GM19328 (cell line): ENCODE measurements at regions not wholly inside any gene's neighbourhood (a gene's known extent, or its start where the extent isn't known, plus 50 kb on each side); places are given as distances from the start of the nearest gene placed in this dataset.

ENCODE experiments used
- ATAC-seq: cut with Tn5 transposase; IDR thresholded peaks from one replicate; pipeline ENCODE4 v1.9.1; 2021; ENCODE audit warnings: mild to moderate bottlenecking, moderate library complexity; ENCODE audit not compliant: unreplicated experiment

DNA sequence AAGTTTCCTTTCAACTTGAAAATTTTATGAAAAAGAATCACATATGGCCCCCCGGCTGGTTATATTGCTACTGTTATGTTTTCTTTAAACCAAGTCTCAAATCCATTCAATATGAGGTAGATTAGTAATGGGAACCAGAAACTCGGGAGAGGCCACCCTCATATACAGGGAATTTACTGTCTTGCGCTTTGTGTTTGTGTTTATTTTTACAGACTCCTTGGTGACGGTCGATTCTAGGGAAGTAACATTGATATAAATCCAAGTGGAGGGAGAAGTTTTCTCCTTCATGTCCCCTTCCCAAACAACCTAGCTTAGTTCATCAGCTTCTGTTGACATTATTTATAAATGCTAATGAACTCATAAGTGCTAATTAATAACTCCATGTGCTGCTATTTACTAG, 163.5 kb upstream of the LMO4 start:
- ATAC-seq: no peak

DNA sequence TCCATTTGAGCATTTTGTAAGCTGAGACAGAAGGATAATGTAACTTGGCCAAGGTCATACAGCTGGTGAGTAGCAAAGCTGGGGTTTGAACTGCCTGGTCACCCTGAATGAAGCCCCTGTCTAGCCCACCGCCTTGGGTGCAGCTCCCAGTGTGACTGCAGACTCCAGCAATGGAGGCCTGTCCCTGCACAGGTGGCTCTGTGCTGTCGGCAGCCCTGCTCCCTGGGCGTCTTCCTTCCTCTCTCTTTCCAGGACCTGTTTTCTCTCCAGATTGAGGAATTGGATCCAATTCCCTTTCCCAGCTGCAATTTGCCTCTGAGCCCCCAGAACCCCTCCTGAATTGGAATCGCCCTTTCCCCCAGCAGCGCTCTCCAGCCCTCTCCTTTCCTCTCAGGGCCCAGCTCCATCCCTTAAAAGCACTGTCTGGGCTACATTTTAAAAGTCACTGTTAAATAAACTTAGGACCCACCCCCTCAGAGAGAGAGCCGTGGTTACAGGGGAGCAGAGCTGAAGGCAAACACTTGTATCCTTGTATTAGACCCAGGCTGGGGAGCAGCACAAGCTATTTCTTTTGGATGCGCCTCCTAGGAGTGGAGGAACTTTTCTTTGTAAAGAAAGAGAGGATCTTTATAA, 161.4 kb upstream of the LMO4 start:
- ATAC-seq: no peak

DNA sequence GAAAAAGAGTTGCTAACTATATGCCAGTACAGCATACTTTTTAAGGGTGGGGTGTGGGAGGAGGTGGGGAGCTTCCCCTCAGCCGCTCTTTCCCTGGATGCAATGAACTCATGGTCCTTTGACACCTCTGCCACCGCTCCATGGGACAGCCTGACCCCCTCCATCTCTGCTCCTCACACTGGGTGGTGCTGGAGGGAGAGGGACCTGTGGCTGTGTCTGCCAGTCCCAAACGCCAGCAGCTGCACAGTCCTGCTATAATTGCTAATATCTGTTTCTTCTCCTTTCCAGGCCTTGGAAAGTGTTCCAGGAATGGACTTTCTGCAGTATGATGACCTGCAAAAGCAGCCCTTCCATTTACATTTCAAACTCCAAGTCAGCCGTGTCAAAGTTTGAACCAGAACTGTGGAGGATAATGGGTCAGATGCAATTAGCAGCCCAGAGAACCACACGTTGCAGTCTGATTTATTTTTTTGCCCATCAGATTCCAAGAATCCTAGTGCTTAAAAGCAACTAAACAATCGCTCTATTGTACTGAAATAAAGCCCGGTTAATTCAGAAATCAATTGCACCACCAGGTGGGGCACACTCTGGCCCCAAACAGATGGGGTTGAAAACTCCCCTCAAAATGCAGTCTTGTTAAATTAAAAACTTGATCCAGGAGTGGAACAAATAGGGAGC, 160.7 kb upstream of the LMO4 start:
- ATAC-seq: no peak

DNA sequence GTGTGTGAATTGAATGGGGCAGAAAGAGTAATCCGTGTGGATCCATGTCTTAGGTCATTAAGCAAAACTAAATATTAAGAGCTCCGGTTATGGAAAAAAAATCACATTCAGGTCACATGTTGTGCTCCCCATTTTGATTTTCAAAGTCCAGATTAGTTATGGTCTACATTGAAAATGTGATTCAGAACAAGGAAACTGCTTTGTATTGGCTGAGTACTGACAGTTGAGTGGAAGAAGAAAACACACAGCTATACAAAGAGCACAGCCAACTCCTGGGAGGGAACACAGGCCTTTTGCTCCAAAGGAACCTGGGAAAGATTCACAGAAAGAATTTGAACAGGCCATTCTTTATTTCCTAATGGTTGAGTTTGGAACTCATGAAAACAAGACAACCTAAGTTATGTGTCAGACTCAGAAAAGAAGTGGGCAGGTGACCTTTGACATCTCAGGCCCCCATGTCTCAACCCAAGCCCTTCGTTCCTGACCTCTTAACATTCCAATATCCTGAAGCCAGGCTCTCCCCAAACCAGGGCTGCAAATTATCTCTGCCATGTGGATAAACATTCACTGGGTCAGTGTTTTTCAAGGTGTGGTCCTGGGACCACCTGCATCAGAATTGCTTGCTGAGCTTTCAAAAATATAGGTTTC, 159.3 kb upstream of the LMO4 start:
- no peak for ATAC-seq

DNA sequence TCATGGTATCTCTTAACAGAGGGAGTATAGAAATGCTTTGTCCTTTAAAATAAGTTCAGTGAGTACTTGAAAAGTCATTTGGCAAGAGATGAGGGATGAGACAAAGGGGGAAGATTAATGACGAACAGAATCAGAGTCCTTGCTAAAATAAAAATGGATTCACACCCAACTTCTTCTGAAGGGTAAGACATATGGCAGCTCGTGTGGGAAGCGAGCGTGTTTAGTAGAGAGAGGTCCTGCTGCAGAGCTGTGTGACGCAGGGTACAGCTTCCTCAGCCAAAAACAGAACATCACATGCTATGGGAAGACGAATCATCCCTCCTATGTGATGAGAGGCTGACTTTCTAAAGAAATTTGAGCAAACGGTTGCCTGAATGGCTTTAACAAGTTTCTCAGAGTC, 158.5 kb upstream of the LMO4 start:
- ATAC-seq: no peak

DNA sequence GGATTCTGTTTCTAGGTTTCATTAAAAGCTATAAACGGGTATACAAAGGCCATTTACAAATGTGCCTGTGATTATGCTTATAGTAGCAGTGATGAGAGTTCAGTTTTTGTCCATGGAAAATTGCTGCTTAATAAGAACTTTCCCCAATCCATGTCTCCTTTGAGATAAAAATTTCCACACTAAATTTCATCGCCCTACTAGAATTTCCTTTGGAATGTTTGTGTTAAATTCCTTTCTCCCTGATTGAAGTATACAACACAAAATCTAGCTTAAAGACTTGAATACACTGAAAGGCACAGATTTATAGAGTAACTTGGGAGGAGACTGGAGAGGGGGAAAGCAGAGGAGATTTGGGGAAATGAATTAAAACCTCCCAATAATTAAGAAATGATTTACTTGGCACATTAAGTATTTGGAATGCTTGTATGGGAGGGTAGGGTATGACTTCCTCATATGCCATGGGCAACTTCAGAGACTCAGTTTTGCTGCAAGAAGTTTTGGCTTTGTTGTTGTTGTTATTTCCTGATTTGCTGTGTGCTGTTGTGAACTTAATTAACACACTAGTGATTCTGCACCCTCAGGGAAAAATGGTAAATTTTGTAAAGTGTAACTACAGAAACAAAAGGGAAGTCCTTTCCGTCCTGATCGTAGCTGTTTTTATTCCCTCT, 157.6 kb upstream of the LMO4 start:
- no peak for ATAC-seq

DNA sequence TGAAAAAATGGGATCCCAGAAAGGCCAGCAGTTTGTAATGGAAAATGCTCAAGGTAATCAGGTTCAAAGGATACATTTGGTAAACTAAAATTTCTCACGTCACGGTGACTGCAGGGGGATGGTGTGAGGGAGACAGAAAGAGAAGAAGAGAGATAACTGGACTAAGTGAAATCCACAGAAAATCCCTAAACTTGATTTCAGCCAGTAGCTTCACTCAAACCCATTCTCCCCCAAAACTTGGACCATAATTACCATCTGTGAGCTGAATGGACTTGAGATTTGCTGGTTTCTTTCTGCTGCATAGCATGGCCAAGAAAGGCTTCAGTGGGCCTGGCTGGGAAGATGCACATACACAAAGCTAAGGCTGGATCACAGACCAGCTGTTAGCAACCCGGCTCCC, 155.4 kb upstream of the LMO4 start:
- ATAC-seq: no peak

DNA sequence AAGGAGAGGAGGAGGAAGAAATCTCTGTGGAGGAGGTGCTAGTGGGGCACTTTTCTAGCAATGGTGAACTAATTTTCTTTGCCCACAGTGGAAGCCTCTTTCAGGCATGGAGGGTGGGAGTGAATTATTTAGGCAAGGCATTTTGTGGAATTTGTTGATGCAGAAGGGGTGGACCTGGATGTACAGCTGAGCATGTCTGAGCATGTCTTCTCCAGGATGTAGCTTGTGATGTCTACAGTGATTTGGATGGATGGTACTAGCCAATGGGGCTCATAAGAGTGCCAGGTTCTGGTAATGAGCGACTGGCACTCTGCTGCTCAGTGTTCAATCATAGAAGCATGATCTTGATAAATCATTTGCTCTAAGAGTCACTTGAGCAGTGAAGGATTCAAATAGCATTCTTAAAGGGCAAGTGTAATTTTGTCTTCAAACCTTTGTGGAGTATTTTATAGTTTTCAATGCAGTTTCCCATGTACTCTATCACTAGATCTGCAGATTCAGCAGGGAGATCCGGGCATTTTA, 153.9 kb upstream of the LMO4 start:
- no peak for ATAC-seq

DNA sequence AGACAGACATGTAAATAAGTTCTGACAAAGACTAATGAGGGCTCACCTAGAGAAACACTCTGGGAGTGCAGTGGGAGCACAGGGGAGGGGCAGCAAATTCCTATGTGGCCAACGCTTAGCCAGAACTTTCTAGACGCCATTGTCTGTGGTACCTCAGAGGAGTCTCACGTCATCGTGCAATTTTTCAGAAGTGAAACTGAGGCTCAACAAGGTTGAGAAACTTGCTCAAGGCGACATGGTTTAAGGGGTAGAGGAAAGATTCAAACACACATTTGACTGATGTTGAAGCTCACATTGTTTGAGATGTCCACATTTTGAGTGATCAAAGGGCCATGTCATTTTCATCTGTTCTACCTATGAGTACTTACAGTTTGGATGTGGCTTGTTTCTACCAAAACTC, 152.6 kb upstream of the LMO4 start:
- ATAC-seq: no peak

DNA sequence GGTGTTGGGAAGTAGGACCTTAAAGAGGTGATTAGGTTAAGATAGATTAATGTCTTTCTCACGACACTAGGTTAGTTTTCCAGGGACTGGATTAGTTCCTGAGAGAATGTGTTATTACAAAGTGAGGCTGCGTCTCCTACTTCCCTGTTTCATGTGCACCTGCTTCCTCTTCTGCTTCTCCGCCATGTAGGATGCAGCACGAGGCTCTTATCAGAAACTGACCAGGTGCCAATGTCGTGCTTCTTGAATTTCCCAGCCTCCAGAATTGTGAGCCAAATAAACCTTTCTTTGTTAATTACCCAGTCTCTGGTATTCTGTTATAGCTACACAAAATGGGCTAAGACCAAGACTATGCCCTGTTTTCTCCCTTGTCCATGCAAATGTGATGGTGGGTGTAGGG, 152.2 kb upstream of the LMO4 start:
- no peak for ATAC-seq

DNA sequence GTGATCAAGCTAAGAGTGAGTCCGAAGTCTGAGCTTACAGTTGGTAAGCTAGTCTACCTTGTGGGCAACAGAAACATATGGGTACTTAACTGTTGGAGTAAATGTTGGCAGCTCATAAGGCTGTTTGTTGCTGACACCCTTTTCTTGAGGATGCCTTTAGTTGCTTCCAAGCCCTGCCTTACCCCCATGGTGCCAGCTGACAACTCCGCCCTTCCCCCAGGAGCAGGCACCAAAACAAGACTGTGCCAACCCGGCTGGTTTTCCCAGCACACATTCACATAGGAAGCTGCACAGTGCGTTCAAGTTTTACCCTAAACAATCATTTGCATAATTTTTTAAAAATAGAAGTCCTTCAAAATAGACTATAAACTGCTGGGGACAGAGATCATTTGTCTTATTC, 150.2 kb upstream of the LMO4 start:
- no peak for ATAC-seq

DNA sequence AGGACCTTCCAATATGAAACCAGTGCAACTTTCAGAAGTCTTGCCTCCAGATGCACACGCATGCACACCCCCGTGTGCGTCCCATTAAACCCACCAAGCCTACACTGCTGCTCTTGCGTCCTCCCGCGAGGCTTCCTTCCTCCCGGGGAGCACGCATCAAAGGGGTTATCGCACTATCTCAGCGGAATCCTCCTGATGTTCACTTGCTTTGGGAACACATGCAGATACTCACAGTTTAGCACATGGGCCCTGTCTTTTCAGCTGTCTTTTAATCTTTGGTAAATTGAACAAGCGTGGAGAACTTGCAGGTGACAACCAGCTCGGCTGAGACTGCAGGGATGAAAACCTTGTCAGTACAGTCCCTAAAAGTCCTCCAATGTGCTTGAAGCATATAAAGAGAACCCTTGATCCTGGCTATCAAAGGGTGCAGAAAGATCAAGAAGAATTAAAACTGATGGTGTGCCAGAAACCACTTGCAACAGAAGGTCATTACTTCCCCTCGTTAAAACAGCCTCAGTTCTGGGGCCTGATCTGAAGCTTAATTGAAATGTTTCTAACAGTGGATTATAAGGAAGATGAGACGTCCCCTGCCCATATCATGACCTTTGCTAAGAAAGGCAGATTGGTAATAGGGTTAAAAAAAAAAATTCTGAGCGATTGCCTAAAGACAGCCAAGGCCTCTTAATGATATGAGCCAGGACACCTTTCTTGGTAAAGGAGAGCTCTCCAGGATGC, 149.4 kb upstream of the LMO4 start:
- ATAC-seq: no peak

DNA sequence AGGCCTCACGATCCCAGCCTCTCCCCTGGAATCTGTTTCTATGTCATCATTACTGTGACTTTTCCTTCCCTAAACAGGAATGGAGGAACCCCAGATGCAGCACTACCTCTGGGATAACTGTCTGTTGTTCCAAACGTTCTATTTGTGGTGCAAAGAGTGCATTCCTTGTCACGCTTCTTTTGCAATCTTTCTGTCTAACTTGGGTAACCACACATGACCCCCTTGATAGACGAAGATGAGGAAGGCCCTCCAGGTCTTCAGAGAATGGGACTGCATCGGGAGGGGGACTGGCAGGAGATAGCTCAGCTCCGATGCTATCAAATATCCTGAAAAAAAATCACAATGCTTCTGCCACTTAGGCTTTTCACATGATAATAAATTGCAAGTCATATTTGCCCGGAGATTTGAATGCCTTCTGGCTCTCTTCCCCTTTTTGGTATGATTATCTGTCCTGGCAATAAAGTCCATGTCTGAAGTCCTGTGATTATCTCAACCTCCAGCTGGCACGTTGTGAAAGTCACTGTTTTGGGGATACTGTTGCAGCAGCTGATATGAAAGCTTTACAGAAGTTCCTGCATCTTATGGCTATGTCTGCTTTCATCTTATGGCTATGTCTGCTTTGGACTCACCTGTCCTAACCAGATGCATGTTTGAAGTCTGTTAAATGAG, 148.7 kb upstream of the LMO4 start:
- no peak for ATAC-seq

DNA sequence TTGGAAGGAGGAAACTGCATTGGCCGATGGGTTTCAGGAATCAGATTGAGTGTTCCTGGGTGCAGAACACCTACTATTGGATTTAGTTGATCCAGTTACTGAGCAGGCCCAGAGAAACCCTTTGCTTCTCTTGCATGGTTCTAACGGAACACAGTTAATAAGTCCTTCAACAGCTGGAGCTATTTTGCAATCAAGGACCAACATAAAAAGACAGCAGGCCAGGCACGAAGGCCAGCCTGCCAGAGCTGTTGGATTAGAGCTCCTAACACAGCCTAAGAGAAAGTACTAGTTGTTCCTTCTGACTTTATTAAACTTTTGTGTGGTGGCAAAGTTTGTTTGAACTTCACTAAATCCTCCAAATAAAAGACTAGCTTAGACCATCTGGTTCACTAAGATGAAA, 148.0 kb upstream of the LMO4 start:
- no peak for ATAC-seq

DNA sequence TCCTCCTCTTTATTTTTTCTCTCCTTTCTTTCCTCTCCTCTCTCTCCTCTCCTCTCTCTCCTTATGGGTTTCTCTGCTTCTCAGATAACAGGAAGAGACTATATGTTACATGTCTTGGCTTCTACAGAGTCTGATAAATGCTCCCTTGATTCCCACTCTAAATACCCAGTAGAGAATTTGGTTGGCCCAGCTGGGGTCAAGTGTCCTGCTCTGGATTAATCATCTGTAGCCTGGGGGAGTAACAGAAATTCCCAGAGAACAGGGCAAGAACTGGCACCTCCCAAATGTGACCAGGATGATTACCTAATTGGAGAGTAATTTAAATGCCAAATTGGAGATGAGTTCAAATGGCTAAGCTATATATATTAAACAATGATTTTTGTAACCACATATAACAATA, 146.1 kb upstream of the LMO4 start:
- ATAC-seq: no peak

DNA sequence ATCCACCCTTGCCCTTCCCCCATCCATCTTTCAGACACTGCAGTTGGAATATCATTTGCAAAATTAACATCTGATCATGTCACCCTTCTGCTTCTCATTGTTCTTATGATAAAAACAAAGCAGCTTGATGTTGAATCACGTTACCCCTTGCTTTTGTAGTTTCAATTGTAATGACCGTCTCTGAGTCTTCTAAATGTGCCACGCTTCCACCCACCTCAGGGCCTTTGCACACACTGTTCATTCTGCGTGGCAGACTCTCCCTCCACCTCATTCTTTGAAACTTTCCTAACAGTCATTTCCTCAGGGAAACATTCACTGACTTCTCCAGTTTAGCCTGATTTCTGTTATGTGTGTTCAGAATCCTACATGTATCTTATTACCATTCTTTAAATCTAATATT, 143.6 kb upstream of the LMO4 start:
- no peak for ATAC-seq

DNA sequence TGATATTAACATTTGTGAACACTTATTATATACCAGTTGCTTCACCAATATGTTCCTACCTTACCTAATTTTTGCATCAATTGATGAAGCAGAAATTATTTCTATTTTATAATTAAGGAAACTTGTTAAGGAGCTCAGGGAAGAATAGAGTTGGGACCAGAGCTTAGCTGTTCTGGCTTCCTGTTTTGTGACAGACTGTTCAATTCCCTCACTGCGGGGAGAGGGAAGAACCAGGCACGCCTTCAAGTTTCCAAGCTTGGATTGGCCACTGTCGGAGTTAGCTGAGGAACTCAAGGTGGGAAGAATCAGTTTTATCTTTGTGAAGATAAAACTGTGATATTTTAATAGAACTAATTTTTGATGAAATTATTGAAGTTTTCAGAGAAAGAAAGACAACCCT, 142.3 kb upstream of the LMO4 start:
- ATAC-seq: no peak

DNA sequence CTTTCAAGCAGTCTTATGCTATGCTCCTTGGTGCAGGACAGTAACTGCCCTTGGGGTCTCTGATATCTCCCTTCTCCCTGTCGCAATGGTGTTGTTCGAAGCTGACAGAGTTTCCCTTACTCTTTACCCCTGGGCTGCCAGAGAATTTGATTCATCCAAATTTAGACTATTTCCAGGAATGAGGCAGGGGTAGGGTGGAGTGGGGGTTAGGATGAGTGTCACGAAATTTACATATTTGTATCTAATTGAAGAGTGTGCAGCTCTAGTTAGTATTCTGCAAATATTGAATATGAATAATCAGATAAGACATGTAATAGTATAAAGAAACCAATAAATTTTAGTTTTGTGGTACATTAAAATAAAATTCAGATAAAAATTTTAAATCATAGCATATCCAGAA, 140.0 kb upstream of the LMO4 start:
- no peak for ATAC-seq

DNA sequence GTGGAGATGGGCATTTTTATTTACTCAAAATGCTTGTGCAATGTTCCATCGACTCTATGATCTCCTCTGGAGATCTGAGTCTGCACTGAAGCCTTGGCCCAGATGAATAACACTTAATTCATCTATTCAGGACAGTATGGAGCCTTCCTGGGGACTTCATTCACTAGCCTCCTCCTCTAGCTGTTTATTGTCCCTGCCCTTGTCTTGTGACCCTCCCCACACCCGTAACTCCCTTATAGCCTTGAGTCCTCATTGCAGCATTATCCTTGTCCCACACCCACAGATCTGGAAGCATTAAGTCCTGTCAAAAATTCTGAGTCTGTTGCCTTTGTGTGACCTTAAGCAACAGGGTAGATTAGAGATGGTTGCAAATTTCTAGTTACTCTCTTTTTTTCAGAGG, 138.3 kb upstream of the LMO4 start:
- ATAC-seq: no peak

DNA sequence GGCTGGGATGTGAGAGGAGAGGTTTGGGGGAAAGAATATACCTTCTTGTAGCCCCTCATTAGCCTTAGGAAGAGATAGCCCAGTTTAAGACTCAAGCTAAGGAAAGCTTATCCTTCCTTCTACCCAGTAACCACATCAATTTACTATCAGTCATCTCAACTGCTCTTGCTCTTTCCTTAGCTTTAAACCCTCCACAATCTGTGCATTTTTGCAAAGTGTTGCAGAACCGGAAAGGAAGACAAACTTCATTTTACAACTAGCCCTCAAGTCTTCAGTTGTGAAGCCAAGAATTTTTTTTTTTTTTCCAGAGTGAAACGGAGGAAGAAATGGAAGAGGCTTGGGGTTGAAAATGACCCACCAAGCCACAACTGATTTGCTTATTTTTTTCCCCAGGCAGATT, 137.0 kb upstream of the LMO4 start:
- ATAC-seq: no peak
